SU-DHL-6 (cell line): ENCODE measurements at regions not wholly inside any gene's neighbourhood (a gene's known extent, or its start where the extent isn't known, plus 50 kb on each side); places are given as distances from the start of the nearest gene placed in this dataset.

Experiments
- H2AFZ ChIP-seq: fragments of 200-600 bp; sonication (generic); 2 replicates; pipeline ENCODE4 v1.6.1; 2014; ENCODE audit warnings: low read depth, mild to moderate bottlenecking, moderate library complexity, mixed read lengths, antibody characterized with exemption, low read length; ENCODE audit not compliant: severe bottlenecking
- H3F3A ChIP-seq: fragments of 200-600 bp; shearing (Covaris generic); 2 replicates; pipeline ENCODE4 v1.6.0; 2016; ENCODE audit warnings: antibody characterized with exemption, mild to moderate bottlenecking; ENCODE audit not compliant: insufficient read depth
- H3K27ac ChIP-seq: fragments of 200-600 bp; sonication (generic); 2 replicates; pipeline ENCODE4 v1.5.1; 2016; ENCODE audit warnings: low read depth, mild to moderate bottlenecking, low read length, moderate library complexity, mixed read lengths
- H3K27me3 ChIP-seq: fragments of 200-600 bp; sonication (generic), shearing (Covaris generic); 2 replicates; pipeline ENCODE4 v1.6.0; 2014; ENCODE audit warnings: mild to moderate bottlenecking, low read length
- H3K36me3 ChIP-seq: fragments of 200-600 bp; sonication (generic); 2 replicates; pipeline ENCODE4 v1.6.1; 2014; ENCODE audit warnings: mild to moderate bottlenecking, low read length, mixed read lengths
- H3K4me2 ChIP-seq: fragments of 300-600, 200-600 bp; shearing (Covaris generic), sonication (generic); 2 replicates; pipeline ENCODE4 v1.6.0; 2014; ENCODE audit warnings: low read length, low read depth, mild to moderate bottlenecking; ENCODE audit not compliant: poor library complexity, severe bottlenecking
- H3K4me3 ChIP-seq: fragments of 200-600 bp; sonication (generic); 2 replicates; pipeline ENCODE4 v1.5.1; 2014; ENCODE audit warnings: antibody characterized with exemption, low read length, mild to moderate bottlenecking, mixed read lengths; ENCODE audit not compliant: insufficient read depth, poor library complexity, severe bottlenecking
- H3K79me2 ChIP-seq: fragments of 200-600 bp; sonication (generic); 2 replicates; pipeline ENCODE4 v1.6.1; 2014; ENCODE audit warnings: mild to moderate bottlenecking, low read length, moderate library complexity; ENCODE audit not compliant: insufficient read depth
- H3K9ac ChIP-seq: fragments of 200-600 bp; sonication (generic); 2 replicates; pipeline ENCODE4 v1.7.0; 2014; ENCODE audit warnings: mild to moderate bottlenecking, low read length
- H3K9me2 ChIP-seq: fragments of 200-600 bp; sonication (generic); replicated peaks from 2 replicates; pipeline ENCODE4 v1.6.1; 2014; ENCODE audit warnings: low read length; ENCODE audit not compliant: insufficient read depth
- H3K9me3 ChIP-seq: fragments of 200-600 bp; sonication (generic); 2 replicates; pipeline ENCODE4 v1.6.1; 2014; ENCODE audit warnings: low read length, mixed read lengths; ENCODE audit not compliant: insufficient read depth
- H4K20me1 ChIP-seq: fragments of 200-600 bp; sonication (generic); 2 replicates; pipeline ENCODE4 v1.6.1; 2014; ENCODE audit warnings: low read depth, mild to moderate bottlenecking, antibody characterized with exemption, low read length, moderate library complexity, mixed read lengths
- CTCF ChIP-seq: fragments of 200-600 bp; sonication (generic); IDR thresholded peaks from one replicate; pipeline ENCODE4 v1.5.1; 2017; ENCODE audit warnings: antibody characterized with exemption, mild to moderate bottlenecking, low read length, moderate library complexity; ENCODE audit not compliant: insufficient read depth, poor library complexity, severe bottlenecking
- EZH2phosphoT487 ChIP-seq: fragments of 200-600 bp; sonication (generic), shearing (Covaris generic); conservative IDR thresholded peaks from 2 replicates; pipeline ENCODE4 v1.6.1; 2018; ENCODE audit warnings: mild to moderate bottlenecking, antibody characterized with exemption, low read length, moderate library complexity, mixed read lengths

GRCh38 chr5:56677690-56678305 lies 137.6 kb upstream of the MAP3K1 start:
- H3K4me2 ChIP-seq: no peak overlapping the region
- no peak overlapping the region for H3K27ac ChIP-seq
- no peaks in the 10 kb centered on the region for H4K20me1 ChIP-seq
- H3K79me2 ChIP-seq: no peaks in the 10 kb centered on the region
- H3F3A ChIP-seq: no peaks in the 10 kb centered on the region
- no peaks in the 10 kb centered on the region for H3K36me3 ChIP-seq
- H2AFZ ChIP-seq: no peak overlapping the region
- no peak overlapping the region for H3K9ac ChIP-seq
- H3K4me3 ChIP-seq: no peak overlapping the region
- TF ChIP-seq CTCF: no peak
- no peak for TF ChIP-seq EZH2phosphoT487
- H3K27me3 ChIP-seq: no peaks in the 10 kb centered on the region
- H3K9me3 ChIP-seq: no peaks in the 10 kb centered on the region
- no peaks in the 10 kb centered on the region for H3K9me2 ChIP-seq

GRCh38 chr5:56676091-56676768 lies 139.1 kb upstream of the MAP3K1 start:
- Histone ChIP-seq H3K9me3 (no peaks in the 10 kb centered on the region), H3K4me2 (no peak overlapping the region), H4K20me1 (no peaks in the 10 kb centered on the region), H3K79me2 (no peaks in the 10 kb centered on the region), H3K36me3 (no peaks in the 10 kb centered on the region), H3K9ac (no peak overlapping the region), H3F3A (no peaks in the 10 kb centered on the region), H3K27ac (no peak overlapping the region), H3K4me3 (no peak overlapping the region), H2AFZ (no peak overlapping the region), H3K9me2 (no peaks in the 10 kb centered on the region), H3K27me3 (no peaks in the 10 kb centered on the region)
- TF ChIP-seq CTCF (no peak), EZH2phosphoT487 (no peak)

- H3K27me3 ChIP-seq: no peaks in the 10 kb centered on the region
- no peak overlapping the region for H3K4me3 ChIP-seq
- H3K4me2 ChIP-seq: no peak overlapping the region
- no peaks in the 10 kb centered on the region for H4K20me1 ChIP-seq
- H2AFZ ChIP-seq: no peak overlapping the region
- no peaks in the 10 kb centered on the region for H3K36me3 ChIP-seq
- TF ChIP-seq EZH2phosphoT487: no peak
- no peak for TF ChIP-seq CTCF
- no peaks in the 10 kb centered on the region for H3K79me2 ChIP-seq
- H3K9ac ChIP-seq: no peak overlapping the region
- H3K9me3 ChIP-seq: no peaks in the 10 kb centered on the region
- no peaks in the 10 kb centered on the region for H3K9me2 ChIP-seq
- H3F3A ChIP-seq: peaks cover 4% of the 10 kb centered on the region; the same call in 1 of the 2 replicates
- H3K27ac ChIP-seq: no peak overlapping the region
Measured at GRCh38 chr5:56674441-56674840, 140.9 kb upstream of the MAP3K1 start.
